G401.6 (cell line): ENCODE measurements at regions not wholly inside any gene's neighbourhood (a gene's known extent, or its start where the extent isn't known, plus 50 kb on each side); places are given as distances from the start of the nearest gene placed in this dataset.

Experiments
- FAIRE-seq: peaks from 2 replicates; lab custom pipeline; 2012; peaks lifted over from hg19 to GRCh38; lab: Jason Lieb, UNC

- no peak for FAIRE-seq
Measured at GRCh38 chr2:7471185-7471584, 554.0 kb downstream of the RNF144A start.

- no peak for FAIRE-seq
Measured at GRCh38 chr2:7472465-7472864, 555.3 kb downstream of the RNF144A start.

- no peak for FAIRE-seq
Measured at GRCh38 chr2:7473135-7473771, 556.0 kb downstream of the RNF144A start.

- FAIRE-seq, result no peak
Measured at GRCh38 chr2:7476371-7476770, 559.2 kb downstream of the RNF144A start.

GRCh38 chr2:7479603-7480002, 562.4 kb downstream of the RNF144A start:
- no peak for FAIRE-seq

GRCh38 chr2:7480431-7480830, 563.2 kb downstream of the RNF144A start:
- FAIRE-seq, result no peak

GRCh38 chr2:7490672-7491071, 573.5 kb downstream of the RNF144A start:
- no peak for FAIRE-seq

- no peak for FAIRE-seq
Measured at GRCh38 chr2:7492719-7493118, 575.5 kb downstream of the RNF144A start.

- FAIRE-seq, result no peak
Measured at GRCh38 chr2:7497178-7497577, 580.0 kb downstream of the RNF144A start.

GRCh38 chr2:7499018-7499417, 581.8 kb downstream of the RNF144A start:
- FAIRE-seq, result no peak

- no peak for FAIRE-seq
Measured at GRCh38 chr2:7502336-7502735, 585.1 kb downstream of the RNF144A start.

GRCh38 chr2:7508296-7508943, 591.2 kb downstream of the RNF144A start:
- FAIRE-seq, result no peak

GRCh38 chr2:7510353-7510752, 593.1 kb downstream of the RNF144A start:
- no peak for FAIRE-seq

- FAIRE-seq, result no peak
Measured at GRCh38 chr2:7513834-7514233, 596.6 kb downstream of the RNF144A start.

- no peak for FAIRE-seq
Measured at GRCh38 chr2:7515327-7515726, 598.1 kb downstream of the RNF144A start.

GRCh38 chr2:7516484-7517063, 599.4 kb downstream of the RNF144A start:
- no peak for FAIRE-seq

GRCh38 chr2:7517088-7517487, 599.9 kb downstream of the RNF144A start:
- FAIRE-seq, result no peak

- no peak for FAIRE-seq
Measured at GRCh38 chr2:7517851-7518250, 600.6 kb downstream of the RNF144A start.

GRCh38 chr2:7523481-7524120, 606.4 kb downstream of the RNF144A start:
- no peak for FAIRE-seq

GRCh38 chr2:7524195-7524594, 607.0 kb downstream of the RNF144A start:
- no peak for FAIRE-seq

- FAIRE-seq, result no peak
Measured at GRCh38 chr2:7525746-7526145, 608.5 kb downstream of the RNF144A start.

GRCh38 chr2:7527165-7527722, 610.0 kb downstream of the RNF144A start:
- no peak for FAIRE-seq

GRCh38 chr2:7530001-7530400, 612.8 kb downstream of the RNF144A start:
- no peak for FAIRE-seq
